ENCODE measurements at regions not wholly inside any gene's neighbourhood (a gene's known extent, or its start where the extent isn't known, plus 50 kb on each side); places are given as distances from the start of the nearest gene placed in this dataset.

GRCh38 chr12:118706437-118706836, 274.9 kb upstream of the SRRM4 start:
- TF ChIP-seq CTCF (IDR thresholded peaks at IDR 0.05) (no peak), POLR2AphosphoS5 (IDR thresholded peaks at IDR 0.05) (no peak), POLR2A (IDR thresholded peaks at IDR 0.05) (no peak), EP300 (IDR thresholded peaks at IDR 0.05) (no peak)

All from sigmoid colon (tissue), 4 donors.